GM23338 (cell line): ENCODE measurements at regions not wholly inside any gene's neighbourhood (a gene's known extent, or its start where the extent isn't known, plus 50 kb on each side); places are given as distances from the start of the nearest gene placed in this dataset.
A peak's percentile ranks its signal among the peaks of the same experiment; 100 is the strongest.

Source experiments
- ATAC-seq: fragments of 200-7000 bp; cut with Tn5 transposase; 3 replicates; pipeline ENCODE4 v1.9.1; 2020
- DNase-seq: peaks from one replicate; pipeline ENCODE4 v3.0.0-alpha.2; 2015; ENCODE audit warnings: low spot score
- H2AFZ ChIP-seq: fragments of 200-600 bp; sonication (generic); 2 replicates; pipeline ENCODE4 v1.8.0; 2016; ENCODE audit warnings: antibody characterized with exemption, mild to moderate bottlenecking, moderate library complexity
- H3F3A ChIP-seq: fragments of 200-600 bp; sonication (generic); replicated peaks from 2 replicates; pipeline ENCODE4 v1.8.0; 2017; ENCODE audit warnings: antibody characterized with exemption, mixed run types, low read depth
- H3K27ac ChIP-seq: fragments of 200-600 bp; sonication (generic); 2 replicates; pipeline ENCODE4 v1.6.1; 2016; ENCODE audit warnings: low read depth
- H3K27me3 ChIP-seq: fragments of 200-600 bp; sonication (generic); 2 replicates; pipeline ENCODE4 v1.8.0; 2016; ENCODE audit warnings: mild to moderate bottlenecking, mixed run types, moderate library complexity; ENCODE audit not compliant: insufficient read depth
- H3K36me3 ChIP-seq: fragments of 200-600 bp; sonication (generic); 2 replicates; pipeline ENCODE4 v1.8.0; 2016; ENCODE audit warnings: mild to moderate bottlenecking; ENCODE audit not compliant: insufficient read depth
- H3K4me1 ChIP-seq: fragments of 200-600 bp; sonication (generic); 2 replicates; pipeline ENCODE4 v1.8.0; 2016; ENCODE audit warnings: mild to moderate bottlenecking, moderate library complexity; ENCODE audit not compliant: insufficient read depth
- H3K4me2 ChIP-seq: fragments of 200-600 bp; sonication (generic); 2 replicates; pipeline ENCODE4 v1.7.1; 2017; ENCODE audit warnings: mixed run types
- H3K4me3 ChIP-seq: fragments of 200-600 bp; sonication (generic); 2 replicates; pipeline ENCODE4 v1.6.1; 2016; ENCODE audit warnings: mixed run types
- H3K79me2 ChIP-seq: fragments of 200-600 bp; sonication (generic); replicated peaks from 2 replicates; pipeline ENCODE4 v1.8.0; 2017; ENCODE audit warnings: mild to moderate bottlenecking; ENCODE audit not compliant: insufficient read depth
- H3K9me2 ChIP-seq: fragments of 200-600 bp; sonication (generic); 2 replicates; pipeline ENCODE4 v1.8.0; 2017; ENCODE audit not compliant: insufficient read depth
- H4K20me1 ChIP-seq: fragments of 200-600 bp; sonication (generic); replicated peaks from 2 replicates; pipeline ENCODE4 v1.8.0; 2017; ENCODE audit warnings: mild to moderate bottlenecking; ENCODE audit not compliant: insufficient read depth
- H3K27ac Mint-ChIP-seq: 2 replicates; pipeline ENCODE4 v1.8.0; 2020; ENCODE audit warnings: inconsistent platforms, mild to moderate bottlenecking, moderate library complexity, mixed read lengths
- H3K27me3 Mint-ChIP-seq: 3 replicates; pipeline ENCODE4 v1.8.0; 2022; ENCODE audit warnings: low read depth, mild to moderate bottlenecking, moderate library complexity, mixed read lengths, inconsistent platforms; ENCODE audit not compliant: insufficient read depth, poor library complexity
- H3K36me3 Mint-ChIP-seq: 3 replicates; pipeline ENCODE4 v1.8.0; 2021; ENCODE audit warnings: low read depth, mild to moderate bottlenecking, inconsistent platforms, moderate library complexity, mixed read lengths
- H3K4me1 Mint-ChIP-seq: 3 replicates; pipeline ENCODE4 v1.8.0; 2020; ENCODE audit warnings: mild to moderate bottlenecking, inconsistent platforms, mixed read lengths
- H3K4me3 Mint-ChIP-seq: 3 replicates; pipeline ENCODE4 v1.8.0; 2021; ENCODE audit warnings: moderate library complexity, mild to moderate bottlenecking, inconsistent platforms, mixed read lengths
- H3K9me3 Mint-ChIP-seq: 3 replicates; pipeline ENCODE4 v1.8.0; 2020; ENCODE audit warnings: moderate library complexity, mild to moderate bottlenecking, inconsistent platforms, mixed read lengths
- CREB1 ChIP-seq: fragments of 250-450 bp; sonication (Bioruptor Pico); IDR thresholded peaks from 2 replicates; pipeline ENCODE4 v1.5.0; 2020; ENCODE audit warnings: low read depth, mild to moderate bottlenecking, moderate library complexity
- EZH2 ChIP-seq: fragments of 200-600 bp; sonication (generic); IDR thresholded peaks from one replicate; pipeline ENCODE4 v1.8.0; 2017; ENCODE audit warnings: antibody characterized with exemption, mild to moderate bottlenecking, low read depth; ENCODE audit not compliant: unreplicated experiment
- JUNB ChIP-seq: IDR thresholded peaks from one replicate; pipeline ENCODE4 v1.6.1; 2016; ENCODE audit warnings: antibody characterized with exemption; ENCODE audit not compliant: unreplicated experiment
- POLR2AphosphoS5 ChIP-seq: IDR thresholded peaks from 2 replicates; pipeline ENCODE4 v1.6.1; 2016; ENCODE audit warnings: antibody characterized with exemption, low read depth
- STAT1 ChIP-seq: IDR thresholded peaks from one replicate; pipeline ENCODE4 v1.6.1; 2016; ENCODE audit warnings: antibody characterized with exemption; ENCODE audit not compliant: unreplicated experiment
- ZNF114 ChIP-seq: fragments of 250-450 bp; sonication (Bioruptor Pico); IDR thresholded peaks from 2 replicates; pipeline ENCODE4 v1.5.0; 2020; ENCODE audit warnings: mild to moderate bottlenecking, moderate library complexity
- TF ChIP-seq, protein P1 (sequence below), 2 experiments: fragments of 200-600 bp in 1 of 2; sonication (generic) in 1 of 2; conservative IDR thresholded peaks; 2 replicates each; pipeline versions ENCODE4 v1.5.1 to v1.6.1; 2016 to 2017; ENCODE audit warnings: antibody characterized with exemption in 2 of 2, low read depth in 2 of 2, mild to moderate bottlenecking in 2 of 2, moderate library complexity in 1 of 2

DNA sequence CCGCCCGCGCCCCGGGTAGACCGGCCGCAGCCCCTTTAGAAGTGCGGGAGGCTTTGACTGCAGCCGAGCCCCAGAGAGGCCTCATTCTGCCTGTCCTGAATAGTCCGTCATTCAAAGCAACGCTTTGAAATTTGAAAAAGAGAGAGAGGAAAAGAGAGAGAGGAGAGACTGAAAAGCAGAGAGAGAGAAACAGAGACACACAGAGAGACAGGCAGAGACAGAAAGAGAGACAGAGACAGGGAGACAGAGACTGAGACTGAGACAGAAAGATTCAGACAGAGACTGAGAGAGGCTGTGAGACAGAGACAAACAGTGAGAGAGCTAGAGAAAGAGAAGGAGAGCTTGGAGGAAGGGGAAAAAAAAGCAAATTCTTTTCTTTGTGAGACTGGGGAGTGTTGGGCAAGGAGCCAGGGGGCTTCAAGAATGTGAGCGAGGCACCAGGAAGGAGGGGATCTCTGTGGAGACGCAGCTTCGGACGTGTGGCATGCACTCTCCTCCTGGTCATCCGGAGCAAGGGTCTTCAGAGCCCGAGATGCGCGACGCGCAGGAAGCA lies 73.1 kb downstream of the MYCN start:
- peak overlapping the region; percentile 23 for H3K4me3 Mint-ChIP-seq
- Histone ChIP-seq H3K36me3 (no peaks in the 10 kb centered on the region), H3K79me2 (no peaks in the 10 kb centered on the region), H3K4me2 (peak overlapping the region; percentile 78), H3K4me3 (peak overlapping the region; percentile 46), H3K27me3 (no peaks in the 10 kb centered on the region), H3K4me1 (peaks cover 42% of the 10 kb centered on the region), H2AFZ (peak overlapping the region; percentile 100), H3K27ac (peak overlapping the region; percentile 83), H3F3A (peaks cover 22% of the 10 kb centered on the region), H3K9me2 (0 out of 2 replicates have a peak, but pooled peaks cover 19% of the 10 kb centered on the region), H4K20me1 (no peaks in the 10 kb centered on the region)
- H3K9me3 Mint-ChIP-seq = no peaks in the 10 kb centered on the region
- DNase-seq (peak; percentile 33), ATAC-seq (peak; percentile 91)
- peak overlapping the region; percentile 63 for H3K27ac Mint-ChIP-seq
- TF ChIP-seq POLR2AphosphoS5 = no peak
- TF ChIP-seq EZH2 = peak; percentile 33
- no peak for TF ChIP-seq STAT1
- no peak for TF ChIP-seq ZNF114
- TF ChIP-seq CREB1 (CRISPR knock-in tag) = no peak
- no peak for TF ChIP-seq JUNB
- no peaks in the 10 kb centered on the region for H3K36me3 Mint-ChIP-seq
- peaks cover 15% of the 10 kb centered on the region for H3K27me3 Mint-ChIP-seq
- peaks cover 37% of the 10 kb centered on the region for H3K4me1 Mint-ChIP-seq

DNA sequence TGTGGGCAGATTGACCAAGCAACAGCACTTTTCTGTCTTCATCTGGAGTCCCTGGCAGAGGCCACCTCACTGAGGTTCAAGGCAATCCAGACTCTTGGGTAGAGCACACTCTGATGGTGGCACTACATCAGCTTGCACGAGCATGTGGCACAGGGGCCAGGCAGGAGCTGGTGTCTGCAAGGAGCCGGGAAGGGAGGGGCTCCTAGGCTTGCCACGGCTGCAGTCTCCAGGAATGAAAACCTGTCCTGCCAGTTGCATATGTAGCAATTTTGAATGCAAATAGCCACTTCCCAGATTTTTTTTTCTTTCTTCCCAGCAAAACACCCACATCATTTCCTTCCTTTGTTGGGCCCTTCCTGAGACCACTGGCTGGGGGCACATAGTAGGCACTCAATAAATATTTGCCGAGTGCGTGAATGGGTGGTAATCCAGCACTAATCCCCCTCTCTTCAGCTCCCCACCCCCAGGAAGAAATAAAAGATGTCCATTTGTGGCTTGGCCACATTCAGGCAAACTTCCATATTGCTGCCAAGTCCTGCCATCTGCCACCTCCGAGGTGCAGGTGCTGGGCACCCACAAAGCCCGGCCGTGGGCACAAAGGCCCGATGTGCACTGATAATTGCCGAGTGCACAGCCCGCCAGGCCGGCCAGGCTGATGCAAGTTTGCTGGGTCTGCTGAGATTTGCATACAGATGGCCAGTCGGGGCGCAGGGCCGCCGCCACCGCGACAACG lies 72.4 kb downstream of the MYCN start:
- H3K4me3 Mint-ChIP-seq = peak overlapping the region; percentile 28; the same call in 2 of the 3 replicates
- no peaks in the 10 kb centered on the region for H3K36me3 Mint-ChIP-seq
- H3K27me3 Mint-ChIP-seq = peaks cover 15% of the 10 kb centered on the region
- peaks cover 37% of the 10 kb centered on the region for H3K4me1 Mint-ChIP-seq
- H3K27ac Mint-ChIP-seq = peak overlapping the region; percentile 96
- peaks cover 22% of the 10 kb centered on the region for H3F3A ChIP-seq
- peak overlapping the region; percentile 78 for H3K4me2 ChIP-seq
- no peaks in the 10 kb centered on the region for H3K27me3 ChIP-seq
- no peaks in the 10 kb centered on the region for H3K79me2 ChIP-seq
- no peaks in the 10 kb centered on the region for H4K20me1 ChIP-seq
- H3K9me2 ChIP-seq = 0 out of 2 replicates have a peak, but pooled peaks cover 19% of the 10 kb centered on the region
- ATAC-seq = peak; percentile 75
- peak overlapping the region; percentile 46 for H3K4me3 ChIP-seq
- peak overlapping the region; percentile 100 for H2AFZ ChIP-seq
- peak; percentile 68 for DNase-seq
- peak overlapping the region; percentile 83 for H3K27ac ChIP-seq
- H3K9me3 Mint-ChIP-seq = no peaks in the 10 kb centered on the region
- no peaks in the 10 kb centered on the region for H3K36me3 ChIP-seq
- TF ChIP-seq, protein P1, sequence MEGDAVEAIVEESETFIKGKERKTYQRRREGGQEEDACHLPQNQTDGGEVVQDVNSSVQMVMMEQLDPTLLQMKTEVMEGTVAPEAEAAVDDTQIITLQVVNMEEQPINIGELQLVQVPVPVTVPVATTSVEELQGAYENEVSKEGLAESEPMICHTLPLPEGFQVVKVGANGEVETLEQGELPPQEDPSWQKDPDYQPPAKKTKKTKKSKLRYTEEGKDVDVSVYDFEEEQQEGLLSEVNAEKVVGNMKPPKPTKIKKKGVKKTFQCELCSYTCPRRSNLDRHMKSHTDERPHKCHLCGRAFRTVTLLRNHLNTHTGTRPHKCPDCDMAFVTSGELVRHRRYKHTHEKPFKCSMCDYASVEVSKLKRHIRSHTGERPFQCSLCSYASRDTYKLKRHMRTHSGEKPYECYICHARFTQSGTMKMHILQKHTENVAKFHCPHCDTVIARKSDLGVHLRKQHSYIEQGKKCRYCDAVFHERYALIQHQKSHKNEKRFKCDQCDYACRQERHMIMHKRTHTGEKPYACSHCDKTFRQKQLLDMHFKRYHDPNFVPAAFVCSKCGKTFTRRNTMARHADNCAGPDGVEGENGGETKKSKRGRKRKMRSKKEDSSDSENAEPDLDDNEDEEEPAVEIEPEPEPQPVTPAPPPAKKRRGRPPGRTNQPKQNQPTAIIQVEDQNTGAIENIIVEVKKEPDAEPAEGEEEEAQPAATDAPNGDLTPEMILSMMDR (conservative IDR thresholded peaks at IDR 0.05; ENCODE audit: low read depth in 2 of 2) = no peak
- TF ChIP-seq EZH2 (no peak), POLR2AphosphoS5 (no peak), CREB1 (CRISPR knock-in tag) (no peak)
- peaks cover 42% of the 10 kb centered on the region for H3K4me1 ChIP-seq
